ENCODE measurements at regions not wholly inside any gene's neighbourhood (a gene's known extent, or its start where the extent isn't known, plus 50 kb on each side); places are given as distances from the start of the nearest gene placed in this dataset.
"Not testable (repeated sequence)": the region's sequence is repeated elsewhere in the genome, so short reads cannot be mapped to it uniquely, and the experiment has no call there.

- DNase-seq: no peak
Observed at GRCh38 chr15:63434576-63435186, 53.0 kb upstream of the CA12 start.

- no peak for DNase-seq
Observed at GRCh38 chr15:63435204-63435820, 53.7 kb upstream of the CA12 start.

GRCh38 chr15:63436341-63436740 lies 54.7 kb upstream of the CA12 start:
- DNase-seq: peak; percentile 37

GRCh38 chr15:63436872-63437375 lies 55.3 kb upstream of the CA12 start:
- DNase-seq: peak; percentile 90

GRCh38 chr15:63439536-63440264 lies 58.1 kb upstream of the CA12 start:
- DNase-seq: no peak

GRCh38 chr15:63440265-63440648 lies 58.6 kb upstream of the CA12 start:
- DNase-seq: no peak

- no peak for DNase-seq
Observed at GRCh38 chr15:63440756-63441155, 59.1 kb upstream of the CA12 start.

- DNase-seq: no peak
Observed at GRCh38 chr15:63441266-63441665, 59.6 kb upstream of the CA12 start.

- DNase-seq: no peak
Observed at GRCh38 chr15:63442080-63442479, 60.4 kb upstream of the CA12 start.

- no peak for DNase-seq
Observed at GRCh38 chr15:63444611-63445010, 59.8 kb upstream of the USP3 start.

GRCh38 chr15:63446255-63446654 lies 58.1 kb upstream of the USP3 start:
- DNase-seq: no peak

- no peak for DNase-seq
Observed at GRCh38 chr15:63447017-63447676, 57.2 kb upstream of the USP3 start.

- DNase-seq: no peak
Observed at GRCh38 chr15:63448266-63448665, 56.1 kb upstream of the USP3 start.

- not testable (repeated sequence) for DNase-seq
Observed at GRCh38 chr15:63448872-63449555, 55.4 kb upstream of the USP3 start.

- DNase-seq: peak; percentile 41
Observed at GRCh38 chr15:63449731-63450130, 54.7 kb upstream of the USP3 start.

- DNase-seq: no peak
Observed at GRCh38 chr15:63450884-63451225, 53.5 kb upstream of the USP3 start.

- DNase-seq: no peak
Observed at GRCh38 chr15:63451671-63452315, 52.6 kb upstream of the USP3 start.

- peak; percentile 49 for DNase-seq
Observed at GRCh38 chr15:63452552-63453136, 51.7 kb upstream of the USP3 start.

- DNase-seq: no peak
Observed at GRCh38 chr15:63453186-63453905, 51.0 kb upstream of the USP3 start.

- DNase-seq: no peak
Observed at GRCh38 chr15:63454503-63455211, 49.7 kb upstream of the USP3 start.
